IPS DF 4.7 (cell line): ENCODE measurements at regions not wholly inside any gene's neighbourhood (a gene's known extent, or its start where the extent isn't known, plus 50 kb on each side); places are given as distances from the start of the nearest gene placed in this dataset.

Source experiments
- DNase-seq: peaks from one replicate; pipeline ENCODE4 v3.0.0-alpha.2; 2013; ENCODE audit warnings: low spot score; ENCODE audit errors: extremely low read depth

DNA sequence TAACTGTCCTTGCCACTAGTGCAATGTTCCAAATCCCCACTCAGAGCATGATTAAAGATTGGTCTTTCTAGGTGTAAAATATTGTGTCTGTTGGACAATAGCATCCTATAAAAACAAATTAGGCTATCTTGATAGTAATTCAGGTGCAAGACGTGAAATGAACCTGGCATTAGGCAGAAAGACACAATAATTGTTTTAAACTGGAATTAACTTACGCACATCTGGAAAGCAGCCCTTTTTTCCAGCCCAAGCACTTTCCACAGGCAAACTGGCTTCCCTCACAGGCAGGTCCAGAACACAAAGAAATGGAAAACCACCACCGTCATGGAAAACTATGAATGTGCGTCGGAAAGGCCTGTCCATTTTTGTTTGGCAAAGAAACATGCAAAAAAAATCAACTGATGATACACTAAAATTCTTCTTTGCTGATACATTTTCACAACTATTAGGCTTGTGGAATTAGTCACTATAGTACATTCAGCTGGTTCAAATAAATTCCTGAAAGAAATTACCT lies 474.7 kb upstream of the IL12A start:
- DNase-seq = no peak

DNA sequence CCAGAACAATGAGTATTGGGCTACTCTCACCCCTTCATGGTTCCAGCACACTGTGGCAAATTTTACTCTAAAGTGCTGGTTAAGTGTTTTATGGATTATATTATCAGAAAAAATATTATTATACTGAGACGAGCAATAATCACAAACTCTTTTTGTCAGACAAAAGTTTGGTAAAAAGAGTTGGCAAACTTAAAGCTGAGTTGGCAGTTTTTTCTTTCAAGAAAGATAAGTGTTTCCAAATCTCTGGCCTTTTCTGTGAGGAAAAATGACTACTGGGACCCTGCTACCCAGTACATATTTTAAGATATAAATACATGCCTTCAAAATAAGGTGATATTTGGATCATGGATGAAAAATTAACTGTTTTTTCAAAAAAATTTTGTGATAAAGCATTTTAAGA lies 471.5 kb upstream of the IL12A start:
- no peak for DNase-seq

- no peak for DNase-seq
Measured at GRCh38 chr3:159520638-159521037, 468.0 kb upstream of the IL12A start.

DNA sequence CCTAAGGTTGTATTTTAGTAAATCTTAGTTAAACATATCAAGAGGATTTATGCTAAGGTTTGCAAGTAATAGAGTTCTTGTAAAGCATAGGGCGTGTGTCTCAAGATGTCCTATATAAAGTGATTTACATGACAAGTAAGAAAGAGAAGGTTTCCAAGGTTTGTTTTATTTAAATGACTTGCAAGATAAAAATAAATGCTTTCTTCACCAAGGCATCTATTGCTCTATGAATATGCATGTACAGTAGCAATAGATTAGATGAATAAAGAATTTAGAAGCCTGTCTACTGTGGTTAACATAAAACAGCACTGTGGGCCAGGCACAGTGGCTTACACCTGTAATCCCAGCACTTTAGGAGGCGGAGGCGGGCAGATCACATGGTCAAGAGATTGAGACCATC lies 466.4 kb upstream of the IL12A start:
- DNase-seq = no peak

DNA sequence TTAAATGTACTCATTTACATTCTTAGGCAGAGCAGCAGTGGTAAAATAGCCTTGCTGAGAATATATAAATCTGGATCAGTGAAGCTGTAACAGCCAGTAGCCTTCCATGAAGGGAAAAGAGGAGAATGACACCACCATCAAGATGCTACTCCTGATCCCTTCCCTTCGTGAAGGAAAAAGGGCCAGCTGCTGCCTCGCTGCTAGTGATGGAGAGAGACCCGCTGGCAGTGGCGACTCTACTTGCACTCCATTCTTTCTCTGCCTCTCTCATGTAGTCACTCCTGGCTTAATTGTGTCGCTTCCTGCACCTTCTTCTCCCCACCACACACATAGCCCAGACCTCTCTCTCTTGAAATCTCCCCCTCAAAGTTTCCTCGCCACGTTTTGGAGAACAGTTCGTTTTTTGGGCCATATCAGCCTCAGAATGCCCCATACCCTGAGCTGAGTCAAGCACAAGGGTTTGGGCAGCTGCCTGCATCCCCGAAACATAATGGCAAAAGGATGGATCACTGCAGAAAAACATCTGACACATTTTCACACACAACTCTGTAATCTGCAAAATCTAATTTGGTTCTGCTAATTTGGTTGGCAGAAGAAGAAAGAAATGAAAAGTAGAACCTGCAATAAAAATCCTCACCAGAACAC lies 460.3 kb upstream of the IL12A start:
- DNase-seq = no peak

- DNase-seq = no peak
Measured at GRCh38 chr3:159532577-159532976, 456.1 kb upstream of the IL12A start.

- no peak for DNase-seq
Measured at GRCh38 chr3:159534496-159534895, 454.1 kb upstream of the IL12A start.

DNA sequence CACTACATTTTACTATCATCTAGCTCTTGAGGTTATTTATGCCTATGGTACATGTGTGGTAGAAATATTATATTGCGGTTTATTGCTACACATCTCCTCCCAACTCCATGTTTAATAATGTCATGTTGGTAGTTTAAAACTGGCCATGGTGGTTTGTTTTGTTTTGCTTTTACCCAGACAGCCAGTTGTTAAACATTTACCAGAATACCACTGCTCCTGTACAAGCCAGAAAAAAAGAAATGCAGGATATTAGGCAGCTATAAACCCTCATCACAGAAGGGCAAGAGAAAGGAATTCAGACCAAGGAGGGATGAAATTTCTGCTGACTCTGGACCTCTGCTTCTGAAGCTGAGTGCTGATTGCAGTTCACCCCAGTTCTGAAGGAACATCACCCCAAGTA lies 451.8 kb upstream of the IL12A start:
- DNase-seq = no peak

DNA sequence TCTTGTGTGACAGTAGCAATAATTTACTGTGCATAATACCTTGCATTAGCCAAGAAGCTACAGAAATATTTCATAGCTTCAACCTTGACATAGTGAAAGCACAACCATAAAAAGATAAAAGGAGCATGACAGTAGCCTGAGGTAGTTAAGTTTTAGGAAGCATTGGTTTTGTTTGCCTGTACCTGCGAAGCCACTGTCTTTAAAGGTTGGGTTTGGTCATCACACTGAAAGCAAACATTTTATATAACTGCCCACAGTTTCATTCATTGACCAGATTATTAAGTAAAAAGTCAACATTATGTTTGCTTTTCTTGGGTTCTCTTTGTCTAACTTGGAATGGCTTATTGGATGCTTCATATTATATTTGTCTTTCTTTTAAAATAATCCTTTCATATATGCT lies 450.1 kb upstream of the IL12A start:
- no peak for DNase-seq

DNA sequence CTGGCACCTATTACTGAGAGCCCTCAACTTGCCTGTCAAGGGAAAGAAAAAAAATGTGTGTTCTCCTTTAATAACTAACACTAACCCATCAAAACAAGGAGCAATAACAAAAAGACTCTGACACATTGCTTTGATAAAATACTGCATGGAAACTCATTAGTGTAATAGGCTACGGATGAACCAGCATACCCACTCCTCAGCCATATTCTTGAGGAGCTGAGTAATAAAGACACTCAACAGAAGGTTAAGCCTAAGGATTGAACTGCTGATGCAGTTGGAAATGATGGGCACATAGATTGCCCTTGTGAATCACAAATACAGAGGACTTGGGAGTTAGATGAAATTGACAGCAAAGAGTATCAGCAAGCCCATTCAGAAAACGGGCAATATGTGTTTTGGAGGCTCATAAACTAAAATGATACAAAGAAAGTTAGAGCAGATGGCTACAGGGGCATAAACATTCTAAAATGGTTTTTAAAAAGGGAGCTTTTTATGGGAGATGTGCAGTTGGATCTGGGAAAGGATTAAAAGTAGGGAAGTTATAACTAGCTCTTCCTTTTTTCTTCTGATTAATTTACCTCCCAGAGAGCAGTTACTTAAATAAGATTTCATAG lies 447.6 kb upstream of the IL12A start:
- DNase-seq = no peak

DNA sequence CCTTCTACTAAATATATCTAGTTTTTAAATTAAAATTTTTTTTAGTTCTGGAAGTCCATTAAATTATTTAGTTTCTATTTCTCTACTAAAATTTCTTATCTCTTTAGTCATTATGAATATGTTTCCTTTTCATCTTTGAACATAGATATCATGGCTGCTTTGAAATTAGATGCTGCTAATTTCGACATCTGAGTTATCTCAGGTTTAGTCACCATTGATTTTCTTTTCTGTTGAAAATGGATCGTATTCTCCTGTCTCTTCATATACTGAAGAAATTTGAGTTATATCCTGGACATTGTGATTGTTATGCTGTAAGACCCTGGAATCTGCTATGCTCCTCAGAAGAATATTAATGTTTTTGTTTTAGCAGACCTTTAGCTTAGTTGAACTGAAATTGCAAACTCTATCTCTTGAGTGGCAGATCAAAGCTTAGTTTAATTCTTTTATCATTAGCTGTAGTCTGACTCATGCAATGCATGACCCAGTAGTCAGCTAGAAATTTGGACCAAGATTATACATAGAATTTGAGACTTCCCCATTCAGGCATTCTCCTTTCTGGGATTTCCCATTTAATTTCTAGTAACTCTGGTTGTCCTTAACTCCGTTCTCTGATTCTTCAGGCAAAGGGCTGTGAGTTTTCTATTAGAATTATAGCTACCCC lies 439.8 kb upstream of the IL12A start:
- no peak for DNase-seq

- no peak for DNase-seq
Measured at GRCh38 chr3:159555205-159555604, 433.4 kb upstream of the IL12A start.

GRCh38 chr3:159559771-159560170 lies 428.9 kb upstream of the IL12A start:
- no peak for DNase-seq

DNA sequence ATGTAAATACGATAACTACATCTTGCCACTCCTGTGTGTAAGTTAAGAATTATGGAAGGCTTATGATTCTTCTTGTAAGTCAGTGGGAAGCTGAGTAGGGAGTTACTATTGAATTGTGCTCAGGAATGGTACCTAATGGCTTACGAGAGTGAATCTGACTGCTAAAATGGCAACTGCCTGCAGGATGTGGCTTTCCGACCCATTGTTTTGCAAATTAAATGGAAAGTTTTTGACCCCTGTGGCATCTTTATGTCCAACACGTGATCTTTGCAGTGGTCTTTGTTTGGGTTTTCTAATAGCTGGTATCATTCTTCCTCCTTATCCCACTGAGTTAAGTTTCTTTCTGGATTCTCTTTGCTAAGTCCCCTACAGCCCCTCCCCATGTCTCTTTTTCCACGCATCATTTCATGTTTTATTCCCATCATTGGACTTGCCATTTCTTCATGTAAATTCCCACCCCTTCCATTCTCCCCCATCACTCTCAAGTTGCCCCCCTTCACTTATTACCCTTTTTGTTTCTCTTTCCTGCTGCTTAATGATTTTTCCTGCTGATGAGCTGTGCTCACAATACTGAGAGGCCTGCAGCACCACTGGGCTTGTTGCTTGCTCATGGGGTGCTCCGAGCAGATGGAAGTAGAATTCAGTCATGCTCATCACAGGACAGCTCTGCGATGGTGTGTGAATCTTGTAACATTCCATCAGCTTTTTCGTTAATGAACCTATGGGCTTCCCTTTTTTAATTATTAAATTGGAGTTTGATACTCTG lies 428.2 kb upstream of the IL12A start:
- DNase-seq = peak; percentile 53

- DNase-seq = no peak
Measured at GRCh38 chr3:159565313-159565712, 423.3 kb upstream of the IL12A start.

GRCh38 chr3:159583662-159584061 lies 405.0 kb upstream of the IL12A start:
- DNase-seq = no peak

GRCh38 chr3:159584421-159584820 lies 404.2 kb upstream of the IL12A start:
- DNase-seq = no peak

- peak; percentile 33 for DNase-seq
Measured at GRCh38 chr3:159586571-159587202, 401.9 kb upstream of the IL12A start.

DNA sequence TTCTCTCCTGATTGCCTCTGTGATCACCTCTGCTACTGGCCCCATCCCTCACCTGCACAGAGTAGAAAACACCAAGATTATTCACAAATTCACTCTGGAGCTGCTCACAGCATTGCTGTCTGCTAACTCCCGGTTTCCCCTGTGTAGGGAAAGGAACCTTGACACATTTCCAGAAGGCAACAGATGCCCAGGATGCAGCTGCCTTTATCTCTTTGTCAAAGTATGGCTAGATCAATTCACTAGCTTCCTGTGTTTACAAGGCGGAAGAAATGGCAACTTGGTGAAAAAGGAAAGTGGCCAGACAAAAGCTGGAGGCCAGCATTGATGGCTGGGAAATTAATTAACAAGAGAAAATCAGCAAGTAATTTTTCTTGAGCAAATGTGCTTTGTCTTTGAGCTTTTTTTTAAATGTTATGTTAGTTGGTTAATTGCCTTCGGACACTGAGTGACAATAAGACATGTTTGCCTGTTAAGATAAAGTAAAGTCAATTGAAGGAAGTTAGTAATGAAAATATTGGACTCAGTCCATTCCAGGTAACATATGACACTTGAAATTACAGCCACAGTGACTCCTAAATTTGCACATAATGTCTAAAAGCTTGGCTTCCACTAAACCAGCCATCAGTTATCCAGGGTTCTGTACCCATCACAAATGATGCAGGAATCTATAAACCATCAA lies 394.6 kb upstream of the IL12A start:
- no peak for DNase-seq

DNA sequence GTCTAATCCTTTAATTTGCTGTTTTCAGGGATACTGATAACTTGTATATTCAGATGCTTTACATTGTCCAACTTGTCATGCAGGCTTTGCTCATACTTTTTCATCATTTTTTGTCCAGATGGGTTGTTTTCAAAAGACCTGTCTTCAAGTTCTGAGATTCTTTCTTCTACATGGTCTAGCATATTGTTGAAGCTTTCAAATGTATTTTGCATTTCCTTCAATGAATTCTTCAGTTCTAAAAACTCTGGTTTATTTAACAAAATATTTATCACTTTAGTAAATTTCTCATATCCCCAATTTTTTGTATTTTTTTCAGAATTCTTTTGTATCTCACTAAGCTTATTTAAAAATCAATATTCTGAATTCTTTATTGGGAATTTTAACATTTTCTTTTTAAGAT lies 388.3 kb upstream of the IL12A start:
- no peak for DNase-seq

DNA sequence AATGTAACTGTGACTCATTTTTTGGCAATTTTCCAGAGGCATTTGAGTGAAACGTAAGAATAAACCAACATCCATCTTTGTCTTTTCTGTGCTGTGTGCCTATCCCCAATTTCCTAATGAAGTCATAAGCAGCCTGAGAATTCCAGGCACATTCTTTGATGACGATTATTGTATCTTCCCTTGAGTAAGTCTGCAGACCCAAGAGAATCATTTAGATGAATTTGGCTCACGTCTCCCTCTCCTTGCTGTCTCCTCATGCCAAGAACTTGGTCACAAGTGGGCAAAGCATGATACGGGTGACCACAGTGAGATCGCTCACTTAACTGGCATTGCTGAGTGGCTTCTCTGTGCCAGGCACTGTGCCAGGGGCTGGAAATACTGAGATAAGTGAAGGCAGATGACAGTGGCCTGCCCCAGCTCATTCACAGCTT lies 384.5 kb upstream of the IL12A start:
- no peak for DNase-seq
